Esophagus muscularis mucosa (tissue), 4 donors: ENCODE measurements at regions not wholly inside any gene's neighbourhood (a gene's known extent, or its start where the extent isn't known, plus 50 kb on each side); places are given as distances from the start of the nearest gene placed in this dataset.
"Not testable (repeated sequence)": the region's sequence is repeated elsewhere in the genome, so short reads cannot be mapped to it uniquely, and the experiment has no call there.

ENCODE experiments used
- DNase-seq: peaks from one replicate; pipeline ENCODE4 v3.0.0-alpha.2; 2017; ENCODE audit errors: extremely low spot score
- H3K27ac ChIP-seq, 4 donors: fragments of 200-600 bp; sonication (generic); replicated peaks in 1 of 4; 1 replicate in 3 of 4; 2 replicates in 1 of 4; pipeline ENCODE4 v1.5.1; 2016 to 2019; ENCODE audit warnings: mild to moderate bottlenecking in 1 of 4
- H3K27me3 ChIP-seq, 4 donors: fragments of 200-600 bp; sonication (generic); one replicate each; pipeline versions ENCODE4 v1.5.1 to v1.6.0; 2016 to 2019
- H3K36me3 ChIP-seq, 4 donors: fragments of 200-600 bp; sonication (generic); one replicate each; pipeline ENCODE4 v1.5.1; 2016 to 2019
- H3K4me1 ChIP-seq, 4 donors: fragments of 200-600 bp; sonication (generic); one replicate each; pipeline ENCODE4 v1.5.1; 2016 to 2019
- H3K4me3 ChIP-seq, 4 donors: fragments of 200-600 bp; sonication (generic); 1 replicate in 2 of 4; 2 replicates in 2 of 4; pipeline ENCODE4 v1.5.1; 2016 to 2019; ENCODE audit warnings: mild to moderate bottlenecking in 4 of 4, moderate library complexity in 1 of 4
- H3K9me3 ChIP-seq, 4 donors: fragments of 200-600 bp; sonication (generic); 1 replicate in 3 of 4; 2 replicates in 1 of 4; pipeline ENCODE4 v1.5.1; 2016 to 2019
- CTCF ChIP-seq, 3 experiments: fragments of 200-600 bp in 2 of 3; fragments of 450-650 bp in 1 of 3; sonication (generic) in 2 of 3; IDR thresholded peaks; one replicate each; pipeline ENCODE4 v1.5.1; 2017 to 2019; ENCODE audit warnings: antibody characterized with exemption in 3 of 3, mild to moderate bottlenecking in 2 of 3, moderate library complexity in 1 of 3
- EP300 ChIP-seq: sonication (generic); formaldehyde crosslinking; IDR thresholded peaks from one replicate; pipeline ENCODE4 v1.6.1; 2017; ENCODE audit warnings: antibody characterized with exemption
- POLR2A ChIP-seq: fragments of 450-650 bp; IDR thresholded peaks from one replicate; pipeline ENCODE4 v1.6.1; 2017; ENCODE audit warnings: antibody characterized with exemption, moderate library complexity, mild to moderate bottlenecking, low read depth
- POLR2AphosphoS5 ChIP-seq, 2 donors: sonication (generic); formaldehyde crosslinking; IDR thresholded peaks; one replicate each; pipeline ENCODE4 v1.6.1; 2017; ENCODE audit warnings: antibody characterized with exemption in 2 of 2
- WGBS: methylation state at CpG from one replicate; pipeline ENCODE4 v1.1.5; 2018; 5-methylcytosine and 5-hydroxymethylcytosine counted together
- intact Hi-C: fragments of 100-400 bp; cut with DNase I; formaldehyde crosslinking; loops from one replicate; pipeline ENCODE4 v1.15.1; 2023

- not testable (repeated sequence) for H3K9me3 ChIP-seq
- WGBS: 93% methylated on average over 23 of the region's 23 CpGs
- intact Hi-C loops: loop anchor here (5.0 kb wide), 1 partner anchor 852 kb away; no protein-coding TSS in a partner anchor
Observed at GRCh38 chr5:122515210-122515609, 203.2 kb downstream of the SNCAIP start.

GRCh38 chr5:122515709-122516431, 203.8 kb downstream of the SNCAIP start:
- intact Hi-C loops: loop anchor here (5.0 kb wide), 1 partner anchor 851 kb away; no protein-coding TSS in a partner anchor
- no peak for DNase-seq
- H3K27me3 ChIP-seq: peaks cover 0 to 5% (median 0%) of the 10 kb centered on the region in 4 donors
- no peaks in the 10 kb centered on the region for H3K36me3 ChIP-seq
- H3K9me3 ChIP-seq: no peaks in the 10 kb centered on the region
- no peaks in the 10 kb centered on the region for H3K4me1 ChIP-seq
- TF ChIP-seq POLR2AphosphoS5 (IDR thresholded peaks at IDR 0.05): no peak
- TF ChIP-seq POLR2A: no peak
- peak; percentile 41 to 56 (median 44) for TF ChIP-seq CTCF (IDR thresholded peaks at IDR 0.05)
- no peak for TF ChIP-seq EP300
- H3K4me3 ChIP-seq: no peak overlapping the region
- no peak overlapping the region for H3K27ac ChIP-seq
- WGBS: 53% methylated on average over 6 of the region's 6 CpGs

More at GRCh38 chr5:122515210-122515609, 203.2 kb downstream of the SNCAIP start:
- H3K4me3 ChIP-seq, H3K36me3 ChIP-seq, H3K27me3 ChIP-seq, H3K27ac ChIP-seq, DNase-seq, H3K4me1 ChIP-seq: not testable (repeated sequence)

GRCh38 chr5:122516432-122516743, 204.4 kb downstream of the SNCAIP start:
- Histone ChIP-seq H3K27me3 (peaks cover 0 to 5% (median 0%) of the 10 kb centered on the region in 4 donors), H3K9me3 (no peaks in the 10 kb centered on the region), H3K36me3 (no peaks in the 10 kb centered on the region), H3K27ac (no peak overlapping the region), H3K4me1 (no peaks in the 10 kb centered on the region), H3K4me3 (no peak overlapping the region)
- 63% methylated on average over 4 of the region's 4 CpGs for WGBS
- TF ChIP-seq POLR2A (no peak), POLR2AphosphoS5 (IDR thresholded peaks at IDR 0.05) (no peak), EP300 (no peak), CTCF (IDR thresholded peaks at IDR 0.05) (no peak)
- intact Hi-C loops: loop anchor here (5.0 kb wide), 1 partner anchor 851 kb away; no protein-coding TSS in a partner anchor
- DNase-seq: no peak

GRCh38 chr5:122517091-122517490, 205.1 kb downstream of the SNCAIP start:
- Histone ChIP-seq H3K27me3 (peaks cover 0 to 5% (median 0%) of the 10 kb centered on the region in 4 donors), H3K4me1 (no peaks in the 10 kb centered on the region), H3K27ac (no peak overlapping the region), H3K9me3 (no peaks in the 10 kb centered on the region), H3K36me3 (no peaks in the 10 kb centered on the region), H3K4me3 (no peak overlapping the region)
- no peak for TF ChIP-seq EP300
- intact Hi-C loops: loop anchor here (5.0 kb wide), 1 partner anchor 850 kb away; no protein-coding TSS in a partner anchor
- WGBS: 97% methylated on average over 1 of the region's 1 CpG
- DNase-seq: no peak

- H3K27ac ChIP-seq: no peak overlapping the region
- 82% methylated on average over 6 of the region's 6 CpGs for WGBS
- TF ChIP-seq POLR2A: no peak
- TF ChIP-seq POLR2AphosphoS5 (IDR thresholded peaks at IDR 0.05): no peak
- TF ChIP-seq CTCF (IDR thresholded peaks at IDR 0.05): no peak
- no peak for TF ChIP-seq EP300
Observed at GRCh38 chr5:122523776-122524175, 211.7 kb downstream of the SNCAIP start.

GRCh38 chr5:122527547-122527946, 215.5 kb downstream of the SNCAIP start:
- H3K4me1 ChIP-seq: no peaks in the 10 kb centered on the region
- WGBS: 100% methylated on average over 1 of the region's 1 CpG
- no peak for DNase-seq
- no peaks in the 10 kb centered on the region for H3K36me3 ChIP-seq
- no peaks in the 10 kb centered on the region for H3K9me3 ChIP-seq
- no peak overlapping the region for H3K4me3 ChIP-seq
- TF ChIP-seq POLR2AphosphoS5 (IDR thresholded peaks at IDR 0.05) (no peak), POLR2A (no peak), CTCF (IDR thresholded peaks at IDR 0.05) (no peak), EP300 (no peak)
- intact Hi-C loops: no loop called here
- H3K27ac ChIP-seq: no peak overlapping the region
- H3K27me3 ChIP-seq: no peaks in the 10 kb centered on the region

More at GRCh38 chr5:122523776-122524175, 211.7 kb downstream of the SNCAIP start:
- H3K36me3 ChIP-seq: no peaks in the 10 kb centered on the region
- no peaks in the 10 kb centered on the region for H3K4me1 ChIP-seq
- intact Hi-C loops: no loop called here
- no peaks in the 10 kb centered on the region for H3K9me3 ChIP-seq
- H3K4me3 ChIP-seq: no peak overlapping the region
- peaks cover 0 to 3% (median 0%) of the 10 kb centered on the region in 4 donors for H3K27me3 ChIP-seq
- no peak for DNase-seq
